T-helper 2 cell treated with Interferon-gamma antibody and Interleukin-4, amounts not matched to agents 100 ng/mL and 5 ng/mL, for 36 hours (primary cell): ENCODE measurements at regions not wholly inside any gene's neighbourhood (a gene's known extent, or its start where the extent isn't known, plus 50 kb on each side); places are given as distances from the start of the nearest gene placed in this dataset.
"Not testable (repeated sequence)": the region's sequence is repeated elsewhere in the genome, so short reads cannot be mapped to it uniquely, and the experiment has no call there.

Experiments
- intact Hi-C: fragments of 100-400 bp; cut with micrococcal nuclease; formaldehyde crosslinking; loops from one replicate; pipeline ENCODE4 v1.15.1; 2023

GRCh38 chr6:71049198-71049770, 92.4 kb upstream of the B3GAT2 start:
- intact Hi-C loops: no loop called here

GRCh38 chr6:71053475-71053874, 96.6 kb upstream of the B3GAT2 start:
- intact Hi-C loops: no loop called here

GRCh38 chr6:71056656-71057055, 99.8 kb upstream of the B3GAT2 start:
- intact Hi-C loops: no loop called here

- intact Hi-C loops: no loop called here
Observed at GRCh38 chr6:71066153-71066552, 109.3 kb upstream of the B3GAT2 start.

GRCh38 chr6:71067816-71068215, 111.0 kb upstream of the B3GAT2 start:
- intact Hi-C loops: no loop called here

DNA sequence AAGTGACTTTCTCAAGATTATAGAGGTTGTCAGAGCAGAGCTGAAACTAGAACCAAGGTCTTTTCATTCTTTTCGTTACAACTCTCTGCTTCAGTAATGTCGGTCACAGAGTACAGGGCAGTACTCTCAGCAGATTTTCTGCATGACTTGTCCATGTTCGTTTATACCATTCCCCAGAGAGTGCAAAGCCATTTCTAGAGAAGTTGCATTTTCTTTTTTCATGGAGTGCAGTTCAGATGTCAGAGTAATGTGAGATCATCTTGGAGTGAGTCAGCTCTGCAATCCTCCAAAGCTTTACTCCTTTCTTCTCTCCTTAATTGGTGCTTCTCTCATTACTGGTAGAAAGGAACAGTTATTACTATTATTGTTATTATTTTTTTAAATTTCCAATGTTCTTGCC, 115.6 kb upstream of the B3GAT2 start:
- intact Hi-C loops: no loop called here

- intact Hi-C loops: no loop called here
Observed at GRCh38 chr6:71077655-71078054, 120.8 kb upstream of the B3GAT2 start.

- intact Hi-C loops: no loop called here
Observed at GRCh38 chr6:71079677-71080076, 122.8 kb upstream of the B3GAT2 start.

GRCh38 chr6:71080133-71080532, 123.3 kb upstream of the B3GAT2 start:
- intact Hi-C loops: no loop called here

DNA sequence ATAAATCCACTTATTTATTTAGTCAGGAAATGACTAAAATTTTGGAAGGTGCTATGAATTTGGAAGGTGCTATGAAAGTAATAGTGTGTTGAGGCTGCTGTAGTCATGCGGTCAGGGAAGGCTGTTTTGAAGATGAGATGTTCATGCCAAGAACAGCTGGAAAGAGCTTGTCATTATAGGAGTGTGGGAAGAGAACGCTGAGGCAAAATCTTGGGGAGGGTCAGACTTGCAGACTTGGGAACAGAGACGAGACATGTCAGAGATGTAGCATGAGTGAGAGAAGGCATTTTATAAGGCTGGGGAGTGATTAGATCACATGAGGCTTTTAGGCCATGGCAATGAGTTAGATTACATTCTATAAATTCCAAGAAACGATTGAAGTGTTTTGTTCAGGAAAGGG, 124.0 kb upstream of the B3GAT2 start:
- intact Hi-C loops: no loop called here

- intact Hi-C loops: no loop called here
Observed at GRCh38 chr6:71082033-71082650, 125.3 kb upstream of the B3GAT2 start.

DNA sequence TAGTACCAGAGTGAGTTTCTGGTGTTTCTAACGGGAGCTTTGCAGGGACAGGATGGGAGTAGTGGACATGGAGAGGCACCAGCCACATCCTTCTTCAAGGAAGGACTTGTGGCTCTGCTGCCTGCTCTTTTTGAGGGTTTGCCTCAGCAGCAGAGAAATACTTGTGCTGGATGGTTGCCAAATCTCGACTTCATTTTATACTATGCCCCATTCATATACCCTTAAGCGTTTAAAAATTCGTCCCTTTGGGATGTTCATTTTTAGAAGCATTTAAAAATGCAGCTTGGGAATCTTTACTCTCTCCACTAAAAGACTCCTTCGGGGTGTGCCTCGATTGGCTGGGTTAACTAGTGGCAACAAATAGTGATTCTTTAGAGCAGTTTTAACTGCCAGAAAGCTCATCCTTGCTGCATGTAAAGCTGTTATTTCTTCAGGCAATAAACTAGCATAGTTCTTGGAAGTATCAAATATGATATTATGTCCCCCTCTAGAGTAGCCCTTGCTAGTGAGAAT, 126.5 kb upstream of the B3GAT2 start:
- intact Hi-C loops: no loop called here

DNA sequence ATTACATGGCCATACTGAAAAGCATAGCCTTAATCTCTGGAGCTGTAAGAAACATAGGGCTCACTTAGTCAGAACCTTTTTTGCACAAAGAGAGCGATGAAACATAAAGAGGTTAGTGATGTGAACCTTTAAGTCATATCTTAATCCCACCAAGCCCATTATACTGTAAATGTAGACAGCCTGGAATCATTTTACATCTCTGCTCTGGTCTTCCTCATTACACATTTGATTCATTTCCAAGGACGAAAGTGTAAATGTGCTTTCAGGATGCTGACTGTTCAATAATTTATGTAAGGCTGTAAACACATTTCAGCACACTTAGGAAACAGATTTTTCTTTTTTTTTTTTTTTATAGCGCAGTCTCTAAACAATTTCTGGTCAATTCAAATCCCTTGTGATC, 131.3 kb upstream of the B3GAT2 start:
- intact Hi-C loops: no loop called here

GRCh38 chr6:71090217-71090616, 133.4 kb upstream of the B3GAT2 start:
- intact Hi-C loops: no loop called here

DNA sequence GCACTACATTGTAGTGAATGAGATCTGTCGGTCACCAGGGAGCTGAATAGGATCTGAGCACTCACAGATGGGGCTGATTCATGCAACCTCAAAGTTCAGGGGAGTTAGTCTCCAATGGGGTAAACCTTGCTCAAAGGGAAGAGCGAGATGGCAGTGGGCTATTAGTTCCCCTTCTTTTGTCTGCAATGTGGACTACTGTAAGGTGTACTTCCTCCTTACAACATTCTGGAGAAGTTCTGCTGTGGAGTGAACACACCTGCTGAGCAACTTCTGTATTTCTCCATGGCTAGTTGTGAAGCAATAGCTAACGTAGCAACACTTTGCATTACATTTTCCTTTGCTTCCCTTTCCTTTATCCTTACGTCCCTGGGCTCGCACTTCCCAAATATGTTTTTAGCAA, 134.3 kb upstream of the B3GAT2 start:
- intact Hi-C loops: no loop called here

DNA sequence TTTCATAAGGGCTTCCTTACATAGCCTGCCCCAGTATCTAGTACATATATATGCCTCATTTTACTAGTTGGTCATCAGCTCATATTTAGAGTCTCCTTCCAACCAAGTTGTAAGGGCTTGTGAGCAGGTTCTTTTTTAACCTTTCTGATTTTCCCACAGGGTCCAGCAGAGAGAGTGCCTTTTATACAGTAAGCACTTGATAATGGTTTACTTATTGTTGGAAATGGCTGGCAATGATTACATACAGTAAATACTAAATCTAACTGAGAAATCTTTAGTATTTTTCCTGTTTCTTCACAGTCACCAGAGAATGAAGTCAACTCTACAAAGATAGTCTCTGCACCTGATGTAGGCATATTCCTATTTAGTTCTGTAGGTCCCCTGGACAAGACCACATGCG, 135.1 kb upstream of the B3GAT2 start:
- intact Hi-C loops: no loop called here

DNA sequence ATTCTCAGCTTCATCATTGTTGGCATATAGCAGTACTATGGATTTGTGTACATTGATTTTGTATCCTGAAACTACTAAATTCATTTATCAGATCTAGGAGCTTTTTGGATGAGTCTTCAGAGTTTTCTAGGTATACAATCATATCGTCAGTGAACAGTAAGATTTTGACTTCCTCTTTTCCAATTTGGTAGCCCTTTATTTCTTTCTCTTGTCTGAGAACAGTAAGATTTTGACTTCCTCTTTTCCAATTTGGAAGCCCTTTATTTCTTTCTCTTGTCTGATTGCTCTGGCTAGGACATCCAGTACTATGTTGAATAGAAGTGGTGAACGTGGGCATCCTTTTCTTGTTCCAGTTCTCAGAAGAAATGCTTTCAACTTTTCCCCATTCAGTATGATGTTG, 140.4 kb upstream of the B3GAT2 start:
- intact Hi-C loops: not testable (repeated sequence)

GRCh38 chr6:71099649-71100048, 142.8 kb upstream of the B3GAT2 start:
- intact Hi-C loops: no loop called here

- intact Hi-C loops: no loop called here
Observed at GRCh38 chr6:71103130-71103529, 146.3 kb upstream of the B3GAT2 start.

- intact Hi-C loops: no loop called here
Observed at GRCh38 chr6:71103641-71104040, 146.8 kb upstream of the B3GAT2 start.

DNA sequence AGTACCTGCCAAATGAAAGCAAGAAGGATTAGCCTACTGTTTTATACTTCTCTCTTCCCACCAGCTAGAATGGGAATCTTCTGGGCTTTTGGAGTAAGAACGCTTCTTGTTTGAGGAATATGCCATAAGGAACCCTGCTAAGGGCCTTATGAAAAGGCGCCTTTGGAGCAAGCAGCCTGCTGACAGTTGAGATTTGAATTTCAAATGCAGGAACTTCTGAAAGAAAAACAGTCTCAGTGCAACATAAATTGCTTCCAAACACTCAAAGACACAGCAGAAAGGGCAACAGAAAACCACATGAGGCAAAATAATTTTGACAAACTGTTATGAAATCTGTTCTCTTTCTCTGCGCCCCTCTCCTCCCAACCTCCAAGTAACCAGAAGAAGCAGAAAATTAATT, 149.4 kb upstream of the B3GAT2 start:
- intact Hi-C loops: no loop called here

DNA sequence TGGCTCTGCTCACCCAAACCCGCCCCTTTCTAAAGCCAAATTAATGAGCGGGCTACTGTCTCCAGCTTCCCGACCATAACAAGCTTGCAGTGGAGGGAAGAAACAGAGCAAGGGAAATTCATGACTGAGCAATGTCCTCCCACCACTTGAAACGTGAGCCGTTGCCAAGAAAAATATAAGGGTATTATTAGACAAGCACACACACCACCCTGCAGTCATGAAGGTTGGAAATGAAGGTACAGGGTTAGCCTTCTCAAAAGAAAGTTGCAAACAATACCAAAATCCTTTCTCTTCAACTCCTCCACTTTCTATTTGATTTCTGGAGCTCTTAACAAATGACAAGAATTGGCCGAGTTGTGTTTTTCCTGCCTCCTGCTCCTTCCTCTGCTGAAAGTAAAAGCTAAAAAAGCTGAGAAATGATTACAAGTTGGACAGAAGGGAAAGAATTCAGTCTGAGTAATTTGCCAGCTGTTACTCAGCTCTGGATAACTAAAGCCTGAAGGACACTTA, 151.1 kb upstream of the B3GAT2 start:
- intact Hi-C loops: no loop called here

DNA sequence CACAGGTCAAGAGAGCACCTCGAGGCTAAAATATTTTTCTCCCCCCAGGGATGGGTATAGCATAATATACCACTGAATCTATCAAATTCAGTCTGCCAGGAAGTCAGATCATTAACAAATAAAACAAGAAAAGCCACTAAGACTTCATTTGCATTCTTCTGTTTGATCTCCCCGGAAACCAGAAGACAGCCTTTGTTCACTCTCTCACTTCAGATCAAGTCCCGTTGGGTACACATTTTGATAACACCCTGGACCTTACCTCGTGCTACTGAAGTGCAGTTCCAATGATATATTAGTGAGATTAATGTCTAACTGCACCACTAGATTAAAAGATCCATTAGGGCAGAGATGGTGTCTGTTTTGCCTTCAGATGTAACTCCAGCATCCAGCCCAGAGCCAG, 157.7 kb upstream of the B3GAT2 start:
- intact Hi-C loops: no loop called here
